Right atrium auricular region (tissue), 2 donors: ENCODE measurements at regions not wholly inside any gene's neighbourhood (a gene's known extent, or its start where the extent isn't known, plus 50 kb on each side); places are given as distances from the start of the nearest gene placed in this dataset.

Experiments
- DNase-seq: peaks from one replicate; pipeline ENCODE4 v3.0.0-alpha.2; 2019; ENCODE audit warnings: low spot score
- H3K27ac ChIP-seq, 2 donors: fragments of 200-600 bp; sonication (generic); 1 replicate in 1 of 2; 2 replicates in 1 of 2; pipeline ENCODE4 v1.5.1; 2016 to 2019
- H3K27me3 ChIP-seq, 2 donors: fragments of 200-600 bp; sonication (generic); one replicate each; pipeline versions ENCODE4 v1.5.1 to v1.6.0; 2017 to 2019
- H3K36me3 ChIP-seq: fragments of 200-600 bp; sonication (generic); one replicate; pipeline ENCODE4 v1.5.1; 2016
- H3K4me1 ChIP-seq, 2 donors: fragments of 200-600 bp; sonication (generic); one replicate each; pipeline versions ENCODE4 v1.5.1 to v1.6.0; 2017 to 2019
- H3K4me3 ChIP-seq, 2 donors: fragments of 200-600 bp; sonication (generic); 1 replicate in 1 of 2; 2 replicates in 1 of 2; pipeline ENCODE4 v1.5.1; 2017 to 2019; ENCODE audit warnings: mild to moderate bottlenecking in 1 of 2, moderate library complexity in 1 of 2
- H3K9me3 ChIP-seq, 2 donors: fragments of 200-600 bp; sonication (generic); one replicate each; pipeline ENCODE4 v1.5.1; 2019
- CTCF ChIP-seq, 2 donors: fragments of 200-600 bp; sonication (generic); IDR thresholded peaks; one replicate each; pipeline ENCODE4 v1.5.1; 2019; ENCODE audit warnings: antibody characterized with exemption in 2 of 2

- DNase-seq = no peak
- Histone ChIP-seq H3K36me3 (no peaks in the 10 kb centered on the region), H3K27me3 (no peaks in the 10 kb centered on the region), H3K4me3 (no peak overlapping the region), H3K4me1 (no peaks in the 10 kb centered on the region), H3K27ac (no peak overlapping the region), H3K9me3 (no peaks in the 10 kb centered on the region)
- TF ChIP-seq CTCF (IDR thresholded peaks at IDR 0.05) = no peak
Measured at GRCh38 chr5:68463606-68464005, 248.1 kb downstream of the PIK3R1 start.

- H3K27ac ChIP-seq = no peak overlapping the region
- DNase-seq = no peak
- H3K4me1 ChIP-seq = no peaks in the 10 kb centered on the region
- H3K36me3 ChIP-seq = no peaks in the 10 kb centered on the region
- no peaks in the 10 kb centered on the region for H3K27me3 ChIP-seq
- no peaks in the 10 kb centered on the region for H3K9me3 ChIP-seq
- no peak overlapping the region for H3K4me3 ChIP-seq
- no peak for TF ChIP-seq CTCF (IDR thresholded peaks at IDR 0.05)
Measured at GRCh38 chr5:68464424-68464823, 248.9 kb downstream of the PIK3R1 start.

- DNase-seq = no peak
- H3K9me3 ChIP-seq = no peaks in the 10 kb centered on the region
- TF ChIP-seq CTCF (IDR thresholded peaks at IDR 0.05) = no peak
Measured at GRCh38 chr5:68465133-68465532, 249.6 kb downstream of the PIK3R1 start.

GRCh38 chr5:68465934-68466551 lies 250.5 kb downstream of the PIK3R1 start:
- no peak for TF ChIP-seq CTCF (IDR thresholded peaks at IDR 0.05)
- no peaks in the 10 kb centered on the region for H3K9me3 ChIP-seq
- H3K27ac ChIP-seq = no peak overlapping the region
- H3K4me3 ChIP-seq = no peak overlapping the region
- H3K4me1 ChIP-seq = no peaks in the 10 kb centered on the region
- H3K27me3 ChIP-seq = no peaks in the 10 kb centered on the region
- no peaks in the 10 kb centered on the region for H3K36me3 ChIP-seq
- no peak for DNase-seq

More at GRCh38 chr5:68465133-68465532, 249.6 kb downstream of the PIK3R1 start:
- H3K4me3 ChIP-seq = no peak overlapping the region
- no peak overlapping the region for H3K27ac ChIP-seq
- H3K36me3 ChIP-seq = no peaks in the 10 kb centered on the region
- H3K4me1 ChIP-seq = no peaks in the 10 kb centered on the region
- no peaks in the 10 kb centered on the region for H3K27me3 ChIP-seq

GRCh38 chr5:68467208-68467607 lies 251.7 kb downstream of the PIK3R1 start:
- Histone ChIP-seq H3K4me1 (no peaks in the 10 kb centered on the region), H3K27me3 (no peaks in the 10 kb centered on the region), H3K36me3 (no peaks in the 10 kb centered on the region), H3K4me3 (no peak overlapping the region), H3K9me3 (no peaks in the 10 kb centered on the region), H3K27ac (no peak overlapping the region)
- TF ChIP-seq CTCF (IDR thresholded peaks at IDR 0.05) = no peak
- DNase-seq = no peak

- Histone ChIP-seq H3K27ac (no peak overlapping the region), H3K27me3 (no peaks in the 10 kb centered on the region), H3K36me3 (no peaks in the 10 kb centered on the region), H3K4me3 (no peak overlapping the region), H3K9me3 (no peaks in the 10 kb centered on the region), H3K4me1 (no peaks in the 10 kb centered on the region)
- TF ChIP-seq CTCF (IDR thresholded peaks at IDR 0.05) = no peak
- DNase-seq = no peak
Measured at GRCh38 chr5:68467794-68468193, 252.2 kb downstream of the PIK3R1 start.
